ENCODE measurements at regions not wholly inside any gene's neighbourhood (a gene's known extent, or its start where the extent isn't known, plus 50 kb on each side); places are given as distances from the start of the nearest gene placed in this dataset.

- POLR2A ChIA-PET (ENCODE audit: partially characterized antibody), result no interaction called here
- Histone ChIP-seq H3K36me3 (ENCODE audit: insufficient read depth, low read length) (no peaks in the 10 kb centered on the region), H3K4me3 (ENCODE audit: low read length in 2 of 2) (no peak overlapping the region), H3K4me1 (ENCODE audit: insufficient read depth, low read length) (no peaks in the 10 kb centered on the region), H3K9me3 (ENCODE audit: control insufficient read depth in 1 of 2, low read length in 2 of 2) (no peaks in the 10 kb centered on the region), H3K27me3 (ENCODE audit: insufficient read depth, low read length) (no peaks in the 10 kb centered on the region), H3K27ac (ENCODE audit: low read depth, low read length) (no peak overlapping the region)
- Mint-ChIP-seq H3K36me3 (no peaks in the 10 kb centered on the region), H3K27ac (no peak overlapping the region), H3K9me3 (peaks cover 0 to 5% (median 0%) of the 10 kb centered on the region in 8 donors), H3K4me3 (no peak overlapping the region), H3K27me3 (no peaks in the 10 kb centered on the region), H3K4me1 (no peaks in the 10 kb centered on the region)
- no peak for DNase-seq
- intact Hi-C loops (cut with micrococcal nuclease), result no loop called here
- CTCF ChIA-PET (ENCODE audit: partially characterized antibody), result no interaction called here
Measured at GRCh38 chr4:96993560-96993959, 1149.7 kb downstream of the STPG2 start.

- CTCF ChIA-PET (ENCODE audit: partially characterized antibody), result no interaction called here
- Mint-ChIP-seq H3K9me3 (peaks cover 0 to 2% (median 0%) of the 10 kb centered on the region in 8 donors), H3K27me3 (no peaks in the 10 kb centered on the region), H3K4me3 (no peak overlapping the region), H3K36me3 (no peaks in the 10 kb centered on the region), H3K27ac (no peak overlapping the region), H3K4me1 (no peaks in the 10 kb centered on the region)
- POLR2A ChIA-PET (ENCODE audit: partially characterized antibody), result no interaction called here
- Histone ChIP-seq H3K9me3 (ENCODE audit: control insufficient read depth in 1 of 2, low read length in 2 of 2) (no peaks in the 10 kb centered on the region), H3K4me3 (ENCODE audit: low read length in 2 of 2) (no peak overlapping the region), H3K27me3 (ENCODE audit: insufficient read depth, low read length) (no peaks in the 10 kb centered on the region), H3K36me3 (ENCODE audit: insufficient read depth, low read length) (no peaks in the 10 kb centered on the region), H3K27ac (ENCODE audit: low read depth, low read length) (no peak overlapping the region), H3K4me1 (ENCODE audit: insufficient read depth, low read length) (no peaks in the 10 kb centered on the region)
- intact Hi-C loops (cut with micrococcal nuclease), result no loop called here
- DNase-seq, result no peak
Measured at GRCh38 chr4:97003715-97004114, 1139.6 kb downstream of the STPG2 start.

- ChIA-PET CTCF (ENCODE audit: partially characterized antibody) (no interaction called here), POLR2A (ENCODE audit: partially characterized antibody) (no interaction called here)
- Histone ChIP-seq H3K4me3 (ENCODE audit: low read length in 2 of 2) (no peak overlapping the region), H3K27me3 (ENCODE audit: insufficient read depth, low read length) (no peaks in the 10 kb centered on the region), H3K4me1 (ENCODE audit: insufficient read depth, low read length) (no peaks in the 10 kb centered on the region), H3K9me3 (ENCODE audit: control insufficient read depth in 1 of 2, low read length in 2 of 2) (no peaks in the 10 kb centered on the region), H3K27ac (ENCODE audit: low read depth, low read length) (no peak overlapping the region), H3K36me3 (ENCODE audit: insufficient read depth, low read length) (no peaks in the 10 kb centered on the region)
- Mint-ChIP-seq H3K27ac (no peak overlapping the region), H3K4me3 (no peak overlapping the region), H3K36me3 (no peaks in the 10 kb centered on the region), H3K27me3 (no peaks in the 10 kb centered on the region), H3K4me1 (no peaks in the 10 kb centered on the region), H3K9me3 (peaks cover 0 to 4% (median 2%) of the 10 kb centered on the region in 8 donors)
- no peak for DNase-seq
- intact Hi-C loops (cut with micrococcal nuclease), result no loop called here
Measured at GRCh38 chr4:97013309-97013708, 1130.0 kb downstream of the STPG2 start.

GRCh38 chr4:97013711-97014110 lies 1129.6 kb downstream of the STPG2 start:
- H3K27ac ChIP-seq (ENCODE audit: low read depth, low read length), result no peak overlapping the region
- ChIA-PET CTCF (ENCODE audit: partially characterized antibody) (no interaction called here), POLR2A (ENCODE audit: partially characterized antibody) (no interaction called here)
- no peaks in the 10 kb centered on the region for H3K36me3 ChIP-seq (ENCODE audit: insufficient read depth, low read length)
- no peak overlapping the region for H3K27ac Mint-ChIP-seq
- H3K4me1 Mint-ChIP-seq, result no peaks in the 10 kb centered on the region
- DNase-seq, result no peak
- intact Hi-C loops (cut with micrococcal nuclease), result no loop called here
- H3K36me3 Mint-ChIP-seq, result no peaks in the 10 kb centered on the region
- no peaks in the 10 kb centered on the region for H3K4me1 ChIP-seq (ENCODE audit: insufficient read depth, low read length)
- H3K9me3 Mint-ChIP-seq, result peaks cover 0 to 4% (median 2%) of the 10 kb centered on the region in 8 donors
- H3K27me3 Mint-ChIP-seq, result no peaks in the 10 kb centered on the region
- H3K4me3 Mint-ChIP-seq, result no peak overlapping the region
- no peaks in the 10 kb centered on the region for H3K9me3 ChIP-seq (ENCODE audit: control insufficient read depth in 1 of 2, low read length in 2 of 2)
- H3K4me3 ChIP-seq (ENCODE audit: low read length in 2 of 2), result no peak overlapping the region
- H3K27me3 ChIP-seq (ENCODE audit: insufficient read depth, low read length), result no peaks in the 10 kb centered on the region

- Histone ChIP-seq H3K4me3 (ENCODE audit: low read length in 2 of 2) (no peak overlapping the region), H3K4me1 (ENCODE audit: insufficient read depth, low read length) (no peaks in the 10 kb centered on the region), H3K27me3 (ENCODE audit: insufficient read depth, low read length) (no peaks in the 10 kb centered on the region), H3K27ac (ENCODE audit: low read depth, low read length) (no peak overlapping the region), H3K36me3 (ENCODE audit: insufficient read depth, low read length) (no peaks in the 10 kb centered on the region), H3K9me3 (ENCODE audit: control insufficient read depth in 1 of 2, low read length in 2 of 2) (no peaks in the 10 kb centered on the region)
- no peaks in the 10 kb centered on the region for H3K27me3 Mint-ChIP-seq
- ChIA-PET POLR2A (ENCODE audit: partially characterized antibody) (no interaction called here), CTCF (ENCODE audit: partially characterized antibody) (no interaction called here)
- no peaks in the 10 kb centered on the region for H3K36me3 Mint-ChIP-seq
- H3K27ac Mint-ChIP-seq, result no peak overlapping the region
- H3K4me1 Mint-ChIP-seq, result no peaks in the 10 kb centered on the region
- no peak overlapping the region for H3K4me3 Mint-ChIP-seq
- intact Hi-C loops (cut with micrococcal nuclease), result no loop called here
- DNase-seq, result no peak
- peaks cover 0 to 7% (median 2%) of the 10 kb centered on the region in 8 donors for H3K9me3 Mint-ChIP-seq
Measured at GRCh38 chr4:97015301-97015700, 1128.0 kb downstream of the STPG2 start.

GRCh38 chr4:97016186-97016907 lies 1126.9 kb downstream of the STPG2 start:
- H3K27ac ChIP-seq (ENCODE audit: low read depth, low read length), result no peak overlapping the region
- no peaks in the 10 kb centered on the region for H3K27me3 ChIP-seq (ENCODE audit: insufficient read depth, low read length)
- Mint-ChIP-seq H3K4me1 (no peaks in the 10 kb centered on the region), H3K27ac (no peak overlapping the region), H3K4me3 (no peak overlapping the region), H3K36me3 (no peaks in the 10 kb centered on the region), H3K27me3 (no peaks in the 10 kb centered on the region), H3K9me3 (peaks cover 0 to 7% (median 2%) of the 10 kb centered on the region in 8 donors)
- H3K4me1 ChIP-seq (ENCODE audit: insufficient read depth, low read length), result no peaks in the 10 kb centered on the region
- no peaks in the 10 kb centered on the region for H3K9me3 ChIP-seq (ENCODE audit: control insufficient read depth in 1 of 2, low read length in 2 of 2)
- no peaks in the 10 kb centered on the region for H3K36me3 ChIP-seq (ENCODE audit: insufficient read depth, low read length)
- H3K4me3 ChIP-seq (ENCODE audit: low read length in 2 of 2), result no peak overlapping the region
- POLR2A ChIA-PET (ENCODE audit: partially characterized antibody), result no interaction called here
- intact Hi-C loops (cut with micrococcal nuclease), result no loop called here
- DNase-seq, result no peak
- CTCF ChIA-PET (ENCODE audit: partially characterized antibody), result no interaction called here

- Mint-ChIP-seq H3K27me3 (no peaks in the 10 kb centered on the region), H3K36me3 (no peaks in the 10 kb centered on the region)
Measured at GRCh38 chr4:97027728-97028410, 1115.4 kb downstream of the STPG2 start.

More at GRCh38 chr4:97027728-97028410, 1115.4 kb downstream of the STPG2 start:
- H3K9me3 Mint-ChIP-seq, result peaks cover 0 to 5% (median 0%) of the 10 kb centered on the region in 8 donors
- Histone ChIP-seq H3K36me3 (ENCODE audit: insufficient read depth, low read length) (no peaks in the 10 kb centered on the region), H3K4me3 (ENCODE audit: low read length in 2 of 2) (no peak overlapping the region), H3K27me3 (ENCODE audit: insufficient read depth, low read length) (no peaks in the 10 kb centered on the region), H3K27ac (ENCODE audit: low read depth, low read length) (no peak overlapping the region), H3K9me3 (ENCODE audit: control insufficient read depth in 1 of 2, low read length in 2 of 2) (no peaks in the 10 kb centered on the region), H3K4me1 (ENCODE audit: insufficient read depth, low read length) (no peaks in the 10 kb centered on the region)
- H3K4me1 Mint-ChIP-seq, result no peaks in the 10 kb centered on the region
- no peak for DNase-seq
- intact Hi-C loops (cut with micrococcal nuclease), result no loop called here
- no peak overlapping the region for H3K4me3 Mint-ChIP-seq
- ChIA-PET POLR2A (ENCODE audit: partially characterized antibody) (no interaction called here), CTCF (ENCODE audit: partially characterized antibody) (no interaction called here)
- no peak overlapping the region for H3K27ac Mint-ChIP-seq

All from CD4-positive, alpha-beta memory T cell (primary cell).